ENCODE measurements at regions not wholly inside any gene's neighbourhood (a gene's known extent, or its start where the extent isn't known, plus 50 kb on each side); places are given as distances from the start of the nearest gene placed in this dataset.

GRCh38 chr16:48076455-48077012 is 79.3 kb downstream of the ABCC12 start:
- no peak for DNase-seq (ENCODE audit: low read depth in 1 of 2, low spot score in 1 of 2)
- Histone ChIP-seq H3K27ac (replicated peaks) (no peak overlapping the region), H3K4me3 (replicated peaks; ENCODE audit: insufficient read depth, low read length) (no peak overlapping the region)

GRCh38 chr16:48075398-48075797 is 80.4 kb downstream of the ABCC12 start:
- Histone ChIP-seq H3K27me3 (ENCODE audit: insufficient read depth, poor library complexity, severe bottlenecking) (no peaks in the 10 kb centered on the region), H3K4me3 (replicated peaks; ENCODE audit: insufficient read depth, low read length) (no peak overlapping the region), H3K27ac (replicated peaks) (no peak overlapping the region)
- no peak for DNase-seq (ENCODE audit: low read depth in 1 of 2, low spot score in 1 of 2)
- no peak for TF ChIP-seq REST (IDR thresholded peaks at IDR 0.05; ENCODE audit: insufficient replicate concordance, low read depth)
- no peak for TF ChIP-seq POLR2AphosphoS5 (IDR thresholded peaks at IDR 0.05; ENCODE audit: low read depth)
- TF ChIP-seq CTCF (IDR thresholded peaks at IDR 0.05; ENCODE audit: insufficient read depth, low read length): no peak
- no peak for TF ChIP-seq SPI1 (IDR thresholded peaks at IDR 0.05; ENCODE audit: borderline replicate concordance, low read depth)
- no peak for TF ChIP-seq GABPA (IDR thresholded peaks at IDR 0.05; ENCODE audit: low read depth)

More at GRCh38 chr16:48076455-48077012, 79.3 kb downstream of the ABCC12 start:
- TF ChIP-seq CTCF (IDR thresholded peaks at IDR 0.05; ENCODE audit: insufficient read depth, low read length) (no peak), REST (IDR thresholded peaks at IDR 0.05; ENCODE audit: insufficient replicate concordance, low read depth) (no peak), POLR2AphosphoS5 (IDR thresholded peaks at IDR 0.05; ENCODE audit: low read depth) (no peak), GABPA (IDR thresholded peaks at IDR 0.05; ENCODE audit: low read depth) (no peak), SPI1 (IDR thresholded peaks at IDR 0.05; ENCODE audit: borderline replicate concordance, low read depth) (no peak)
- H3K27me3 ChIP-seq (ENCODE audit: insufficient read depth, poor library complexity, severe bottlenecking): no peaks in the 10 kb centered on the region

- DNase-seq (ENCODE audit: low read depth in 1 of 2, low spot score in 1 of 2): no peak
- Histone ChIP-seq H3K27me3 (ENCODE audit: insufficient read depth, poor library complexity, severe bottlenecking) (peaks cover 2% of the 10 kb centered on the region), H3K27ac (replicated peaks) (no peak overlapping the region), H3K4me3 (replicated peaks; ENCODE audit: insufficient read depth, low read length) (no peak overlapping the region)
- TF ChIP-seq REST (IDR thresholded peaks at IDR 0.05; ENCODE audit: insufficient replicate concordance, low read depth): no peak
- no peak for TF ChIP-seq GABPA (IDR thresholded peaks at IDR 0.05; ENCODE audit: low read depth)
- no peak for TF ChIP-seq SPI1 (IDR thresholded peaks at IDR 0.05; ENCODE audit: borderline replicate concordance, low read depth)
- TF ChIP-seq CTCF (IDR thresholded peaks at IDR 0.05; ENCODE audit: insufficient read depth, low read length): no peak
- TF ChIP-seq POLR2AphosphoS5 (IDR thresholded peaks at IDR 0.05; ENCODE audit: low read depth): no peak
Observed at GRCh38 chr16:48067388-48067787, 88.4 kb downstream of the ABCC12 start.
